ENCODE measurements at regions not wholly inside any gene's neighbourhood (a gene's known extent, or its start where the extent isn't known, plus 50 kb on each side); places are given as distances from the start of the nearest gene placed in this dataset.

DNA sequence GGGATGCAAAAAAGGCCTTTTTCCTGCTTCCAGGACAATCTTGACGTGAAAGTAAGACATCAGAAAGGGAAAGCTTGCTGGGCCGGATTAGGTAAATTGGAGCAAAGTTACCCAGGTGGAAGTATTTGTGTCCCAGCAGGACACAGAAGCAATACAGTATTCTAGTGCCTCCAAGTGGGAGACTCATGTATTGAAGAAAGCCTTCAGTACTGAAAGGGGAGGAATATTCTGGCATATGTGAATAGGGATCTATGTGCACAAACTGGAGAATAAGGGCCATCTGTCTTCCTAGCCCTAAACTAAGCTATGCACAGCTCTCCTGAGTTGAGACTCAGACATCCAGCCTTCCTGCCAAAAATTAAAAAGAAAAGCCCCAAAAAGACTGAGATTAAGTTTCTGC, 327.3 kb upstream of the CDH8 start:
- H3K4me3 Mint-ChIP-seq = no peak overlapping the region
- Histone ChIP-seq H3K4me1 (ENCODE audit: insufficient read depth, low read length) (no peaks in the 10 kb centered on the region), H4K5ac (ENCODE audit: insufficient read length, low read depth, low read length) (no peak overlapping the region), H3K27me3 (ENCODE audit: insufficient read depth, low read length) (no peaks in the 10 kb centered on the region), H2BK5ac (ENCODE audit: insufficient read length, low read length) (no peak overlapping the region), H2BK120ac (ENCODE audit: low read depth, low read length, poor library complexity, severe bottlenecking) (no peak overlapping the region), H3K27ac (ENCODE audit: insufficient read length, low read depth, low read length) (no peak overlapping the region), H3K23me2 (ENCODE audit: insufficient read length, low read depth, low read length, poor library complexity, severe bottlenecking) (no peaks in the 10 kb centered on the region), H3K14ac (ENCODE audit: insufficient read depth, low read length) (no peak overlapping the region), H3K4ac (ENCODE audit: low read depth, low read length) (no peak overlapping the region), H3K18ac (ENCODE audit: insufficient read length, low read depth, low read length) (no peak overlapping the region), H2BK12ac (ENCODE audit: insufficient read length, low read depth, low read length) (no peak overlapping the region), H3K9me3 (ENCODE audit: control insufficient read depth, low read depth, low read length) (no peaks in the 10 kb centered on the region), H3T11ph (ENCODE audit: low read length) (no peak overlapping the region), H3K4me2 (ENCODE audit: insufficient read depth, insufficient read length, low read length) (no peak overlapping the region), H2BK20ac (ENCODE audit: low read depth, low read length, poor library complexity, severe bottlenecking) (no peak overlapping the region), H4K91ac (ENCODE audit: insufficient read length, low read depth, low read length) (no peak overlapping the region), H4K20me1 (ENCODE audit: control insufficient read depth, insufficient read depth, insufficient read length) (no peaks in the 10 kb centered on the region), H3K56ac (ENCODE audit: insufficient read length, low read depth, low read length) (no peak overlapping the region), H2AK5ac (ENCODE audit: insufficient read length, low read length) (no peak overlapping the region), H4K8ac (replicated peaks; ENCODE audit: insufficient read length, low read depth, low read length) (no peak overlapping the region), H2BK15ac (ENCODE audit: low read depth, low read length) (no peak overlapping the region), H3K9ac (ENCODE audit: extremely low read depth, insufficient read length, low read length) (no peak overlapping the region), H3K79me2 (ENCODE audit: insufficient read depth, low read length) (no peaks in the 10 kb centered on the region), H3K79me1 (ENCODE audit: insufficient read depth, low read depth, low read length, poor library complexity, severe bottlenecking) (no peaks in the 10 kb centered on the region), H3K23ac (ENCODE audit: insufficient read length, low read depth, low read length) (no peak overlapping the region), H2AFZ (ENCODE audit: low read length) (no peak overlapping the region)
- no CpG with 5 or more reads among the region's 2 CpGs for WGBS (ENCODE audit: extremely low coverage, insufficient read length, low lambda C conversion rate)
- TF ChIP-seq, protein P1, sequence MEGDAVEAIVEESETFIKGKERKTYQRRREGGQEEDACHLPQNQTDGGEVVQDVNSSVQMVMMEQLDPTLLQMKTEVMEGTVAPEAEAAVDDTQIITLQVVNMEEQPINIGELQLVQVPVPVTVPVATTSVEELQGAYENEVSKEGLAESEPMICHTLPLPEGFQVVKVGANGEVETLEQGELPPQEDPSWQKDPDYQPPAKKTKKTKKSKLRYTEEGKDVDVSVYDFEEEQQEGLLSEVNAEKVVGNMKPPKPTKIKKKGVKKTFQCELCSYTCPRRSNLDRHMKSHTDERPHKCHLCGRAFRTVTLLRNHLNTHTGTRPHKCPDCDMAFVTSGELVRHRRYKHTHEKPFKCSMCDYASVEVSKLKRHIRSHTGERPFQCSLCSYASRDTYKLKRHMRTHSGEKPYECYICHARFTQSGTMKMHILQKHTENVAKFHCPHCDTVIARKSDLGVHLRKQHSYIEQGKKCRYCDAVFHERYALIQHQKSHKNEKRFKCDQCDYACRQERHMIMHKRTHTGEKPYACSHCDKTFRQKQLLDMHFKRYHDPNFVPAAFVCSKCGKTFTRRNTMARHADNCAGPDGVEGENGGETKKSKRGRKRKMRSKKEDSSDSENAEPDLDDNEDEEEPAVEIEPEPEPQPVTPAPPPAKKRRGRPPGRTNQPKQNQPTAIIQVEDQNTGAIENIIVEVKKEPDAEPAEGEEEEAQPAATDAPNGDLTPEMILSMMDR (conservative IDR thresholded peaks at IDR 0.05) = peak; percentile 75
- no peaks in the 10 kb centered on the region for H3K36me3 Mint-ChIP-seq (ENCODE audit: insufficient read depth in 1 of 3, low read depth in 3 of 3)
- peaks cover 0 to 3% of the 10 kb centered on the region in 2 experiments; a peak in 2 of 5 replicates for H3K9me3 Mint-ChIP-seq
- no peaks in the 10 kb centered on the region for H3K27me3 Mint-ChIP-seq (ENCODE audit: low read depth)
- H3K4me1 Mint-ChIP-seq = peaks cover 9 to 10% of the 10 kb centered on the region in 2 experiments
- H3K27ac Mint-ChIP-seq = no peak overlapping the region; a peak in 1 of 7 replicates
- DNase-seq = peak; percentile 32

Measured in H9 (cell line).